Bronchial epithelial cell (primary cell): ENCODE measurements at regions not wholly inside any gene's neighbourhood (a gene's known extent, or its start where the extent isn't known, plus 50 kb on each side); places are given as distances from the start of the nearest gene placed in this dataset.

Source experiments
- DNase-seq: peaks from one replicate; pipeline ENCODE4 v3.0.0-alpha.2; 2010; ENCODE audit warnings: low read depth
- FAIRE-seq: peaks from 2 replicates; lab custom pipeline; 2011; peaks lifted over from hg19 to GRCh38; lab: Jason Lieb, UNC
- H3K27me3 ChIP-seq: 2 replicates; pipeline ENCODE4 v1.5.1; 2011; ENCODE audit warnings: low read length; ENCODE audit not compliant: control insufficient read depth, insufficient read depth
- H3K36me3 ChIP-seq: 2 replicates; pipeline ENCODE4 v1.5.1; 2011; ENCODE audit warnings: low read length; ENCODE audit not compliant: control insufficient read depth, insufficient read depth
- H3K4me3 ChIP-seq: 2 replicates; pipeline ENCODE4 v1.5.1; 2011; ENCODE audit warnings: mild to moderate bottlenecking, low read depth, low read length, control low read depth
- TF ChIP-seq, protein P1 (sequence below): IDR thresholded peaks from 2 replicates; pipeline ENCODE4 v1.5.1; 2011; ENCODE audit warnings: mild to moderate bottlenecking, moderate library complexity, low read length, control low read depth, inconsistent platforms; ENCODE audit not compliant: insufficient read depth, severe bottlenecking

DNA sequence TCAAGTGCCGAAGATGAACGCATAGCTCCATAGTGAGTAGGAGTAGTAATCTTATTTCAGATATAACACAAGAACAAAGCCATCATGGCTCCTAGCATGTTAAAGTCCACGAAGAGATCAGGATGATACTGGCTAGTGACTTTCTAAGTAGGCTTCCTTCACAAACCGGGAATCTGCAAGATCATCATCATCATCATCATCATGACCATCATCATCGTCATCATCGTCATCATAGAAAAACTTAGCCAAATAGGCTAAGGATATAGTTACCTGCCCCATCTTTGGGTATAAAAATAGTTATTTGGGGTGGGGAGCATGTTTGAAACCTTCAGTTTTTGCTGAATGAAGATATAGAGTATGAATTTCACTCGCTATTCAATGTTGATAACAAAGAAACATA, 57.9 kb downstream of the PYDC2 start:
- no peak for DNase-seq
- Histone ChIP-seq H3K27me3 (no peaks in the 10 kb centered on the region), H3K4me3 (no peak overlapping the region), H3K36me3 (no peaks in the 10 kb centered on the region)
- no peak for FAIRE-seq
- TF ChIP-seq, protein P1, sequence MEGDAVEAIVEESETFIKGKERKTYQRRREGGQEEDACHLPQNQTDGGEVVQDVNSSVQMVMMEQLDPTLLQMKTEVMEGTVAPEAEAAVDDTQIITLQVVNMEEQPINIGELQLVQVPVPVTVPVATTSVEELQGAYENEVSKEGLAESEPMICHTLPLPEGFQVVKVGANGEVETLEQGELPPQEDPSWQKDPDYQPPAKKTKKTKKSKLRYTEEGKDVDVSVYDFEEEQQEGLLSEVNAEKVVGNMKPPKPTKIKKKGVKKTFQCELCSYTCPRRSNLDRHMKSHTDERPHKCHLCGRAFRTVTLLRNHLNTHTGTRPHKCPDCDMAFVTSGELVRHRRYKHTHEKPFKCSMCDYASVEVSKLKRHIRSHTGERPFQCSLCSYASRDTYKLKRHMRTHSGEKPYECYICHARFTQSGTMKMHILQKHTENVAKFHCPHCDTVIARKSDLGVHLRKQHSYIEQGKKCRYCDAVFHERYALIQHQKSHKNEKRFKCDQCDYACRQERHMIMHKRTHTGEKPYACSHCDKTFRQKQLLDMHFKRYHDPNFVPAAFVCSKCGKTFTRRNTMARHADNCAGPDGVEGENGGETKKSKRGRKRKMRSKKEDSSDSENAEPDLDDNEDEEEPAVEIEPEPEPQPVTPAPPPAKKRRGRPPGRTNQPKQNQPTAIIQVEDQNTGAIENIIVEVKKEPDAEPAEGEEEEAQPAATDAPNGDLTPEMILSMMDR: no peak

DNA sequence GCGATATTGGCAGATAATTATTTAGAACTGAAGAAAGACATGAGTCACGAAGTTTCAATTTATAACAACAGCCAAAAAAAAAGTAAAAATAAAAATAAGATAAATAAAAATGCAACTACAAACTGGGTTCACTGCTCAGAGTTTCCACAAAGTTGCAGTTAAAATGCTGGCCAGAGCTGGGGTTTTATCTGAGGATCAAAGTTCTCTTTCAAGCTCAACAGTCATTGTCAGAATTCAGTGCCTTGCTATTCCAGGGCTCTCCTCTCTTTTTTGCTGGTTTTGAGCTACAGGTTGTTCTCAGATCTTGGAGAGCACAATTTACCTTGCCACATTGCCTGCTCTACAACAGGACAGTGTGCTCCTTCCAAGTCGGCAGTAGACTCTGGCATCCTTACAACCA, 60.1 kb downstream of the PYDC2 start:
- no peaks in the 10 kb centered on the region for H3K27me3 ChIP-seq
- TF ChIP-seq, protein P1: no peak
- no peak for FAIRE-seq

DNA sequence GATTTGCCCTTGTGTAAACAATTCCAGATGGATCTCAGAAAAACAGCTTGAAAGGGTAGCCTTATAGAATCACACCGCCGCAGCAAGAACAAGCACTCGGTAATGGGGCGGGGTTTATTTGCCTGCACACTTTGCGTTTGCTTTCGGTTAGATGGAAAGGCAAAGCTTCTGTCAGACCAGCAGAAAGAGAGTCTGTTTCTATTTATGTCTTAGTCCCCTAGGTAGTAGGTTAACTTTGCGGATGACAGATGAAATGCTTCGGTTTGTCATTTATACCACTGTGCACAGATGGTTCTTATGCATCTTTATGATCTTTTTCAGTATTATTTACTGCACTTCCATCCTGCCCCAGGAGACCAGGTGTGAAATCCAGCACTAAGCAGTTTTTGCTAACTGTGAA, 62.2 kb downstream of the PYDC2 start:
- FAIRE-seq (no peak), DNase-seq (no peak)
- Histone ChIP-seq H3K36me3 (no peaks in the 10 kb centered on the region), H3K4me3 (no peak overlapping the region), H3K27me3 (no peaks in the 10 kb centered on the region)
- TF ChIP-seq, protein P1: no peak

More for the DNA sequence above, 60.1 kb downstream of the PYDC2 start:
- no peaks in the 10 kb centered on the region for H3K36me3 ChIP-seq
- H3K4me3 ChIP-seq: no peak overlapping the region
- no peak for DNase-seq

DNA sequence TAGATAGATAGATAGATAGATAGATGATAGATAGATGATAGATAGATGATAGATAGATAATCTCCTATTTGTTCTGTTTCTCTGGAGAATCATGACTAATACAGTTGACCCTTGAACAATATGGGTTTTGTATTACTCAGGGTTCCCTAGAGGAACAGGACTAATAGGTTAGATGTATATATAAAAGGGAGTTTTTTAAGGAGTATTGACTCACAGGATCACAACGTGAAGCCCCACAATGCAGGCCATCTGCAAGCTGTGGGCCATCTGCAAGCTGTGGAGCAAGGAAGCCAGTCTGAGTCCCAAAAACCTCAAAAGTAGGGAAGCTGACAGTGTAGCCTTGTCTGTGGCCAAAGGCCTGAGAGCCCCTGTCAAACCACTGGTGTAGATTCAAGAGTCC, 67.6 kb downstream of the PYDC2 start:
- H3K27me3 ChIP-seq: no peaks in the 10 kb centered on the region
- DNase-seq: peak; percentile 1
- H3K4me3 ChIP-seq: no peak overlapping the region
- TF ChIP-seq, protein P1: no peak
- H3K36me3 ChIP-seq: no peaks in the 10 kb centered on the region
- FAIRE-seq: no peak

- Histone ChIP-seq H3K27me3 (no peaks in the 10 kb centered on the region), H3K4me3 (no peak overlapping the region), H3K36me3 (no peaks in the 10 kb centered on the region)
- FAIRE-seq (no peak), DNase-seq (no peak)
- TF ChIP-seq, protein P1: no peak
Measured at GRCh38 chr3:191529992-191530391, 69.0 kb downstream of the PYDC2 start.

DNA sequence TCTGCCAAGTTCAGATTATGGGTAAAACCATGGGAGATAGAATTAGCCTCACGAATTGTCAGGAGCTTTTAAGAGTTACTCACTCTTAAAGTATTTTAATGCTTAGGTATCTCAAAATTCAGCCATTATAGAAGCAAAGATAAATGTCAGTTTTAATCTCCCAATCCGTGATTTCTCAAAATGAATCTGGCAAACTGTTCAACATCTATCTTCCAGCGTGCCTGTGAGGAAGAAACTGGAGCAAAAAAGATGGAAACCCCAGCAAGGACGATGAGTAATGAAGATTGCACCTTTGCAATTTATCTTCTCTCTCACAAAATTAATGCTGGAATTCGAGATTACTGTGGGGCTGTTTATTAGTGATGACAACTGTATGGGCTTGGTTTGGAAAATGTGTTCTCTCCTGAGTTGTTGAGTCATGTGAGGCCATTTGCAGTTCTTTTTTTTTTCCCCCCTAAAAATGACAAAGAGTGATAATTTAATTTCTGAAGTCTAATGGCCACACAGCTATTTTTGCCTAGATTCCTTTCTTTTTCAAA, 70.5 kb downstream of the PYDC2 start:
- H3K36me3 ChIP-seq: no peaks in the 10 kb centered on the region
- no peak overlapping the region for H3K4me3 ChIP-seq
- FAIRE-seq (no peak), DNase-seq (no peak)
- TF ChIP-seq, protein P1: no peak
- no peaks in the 10 kb centered on the region for H3K27me3 ChIP-seq
